GM23248 (cell line): ENCODE measurements at regions not wholly inside any gene's neighbourhood (a gene's known extent, or its start where the extent isn't known, plus 50 kb on each side); places are given as distances from the start of the nearest gene placed in this dataset.

Source experiments
- DNase-seq: peaks from one replicate; pipeline ENCODE4 v3.0.0-alpha.2; 2015
- H2AFZ ChIP-seq: fragments of 200-600 bp; sonication (generic); 2 replicates; pipeline ENCODE4 v1.6.1; 2016; ENCODE audit warnings: antibody characterized with exemption
- H3F3A ChIP-seq: fragments of 200-600 bp; sonication (generic); 2 replicates; pipeline ENCODE4 v1.6.1; 2016; ENCODE audit warnings: mild to moderate bottlenecking, antibody characterized with exemption, mixed run types; ENCODE audit not compliant: insufficient read depth
- H3K27ac ChIP-seq: fragments of 200-600 bp; sonication (generic); 2 replicates; pipeline ENCODE4 v1.5.1; 2016; ENCODE audit warnings: mild to moderate bottlenecking
- H3K27me3 ChIP-seq: fragments of 200-600 bp; sonication (generic); replicated peaks from 2 replicates; pipeline ENCODE4 v1.6.1; 2016; ENCODE audit warnings: mild to moderate bottlenecking; ENCODE audit not compliant: insufficient read depth
- H3K36me3 ChIP-seq: fragments of 200-600 bp; sonication (generic); 2 replicates; pipeline ENCODE4 v1.6.1; 2016; ENCODE audit warnings: low read depth, mild to moderate bottlenecking
- H3K4me1 ChIP-seq: fragments of 200-600 bp; sonication (generic); 2 replicates; pipeline ENCODE4 v1.6.1; 2016; ENCODE audit warnings: mild to moderate bottlenecking; ENCODE audit not compliant: insufficient read depth
- H3K4me2 ChIP-seq: fragments of 200-600 bp; sonication (generic); one replicate; pipeline ENCODE4 v1.6.1; 2016; ENCODE audit warnings: mild to moderate bottlenecking; ENCODE audit not compliant: unreplicated experiment
- H3K4me3 ChIP-seq: fragments of 200-600 bp; sonication (generic); 2 replicates; pipeline ENCODE4 v1.5.1; 2016; ENCODE audit warnings: mild to moderate bottlenecking
- H3K79me2 ChIP-seq: fragments of 200-600 bp; sonication (generic); 2 replicates; pipeline ENCODE4 v1.6.1; 2016; ENCODE audit warnings: mild to moderate bottlenecking; ENCODE audit not compliant: insufficient read depth
- H3K9ac ChIP-seq: fragments of 200-600 bp; sonication (generic); 2 replicates; pipeline ENCODE4 v1.6.1; 2016; ENCODE audit warnings: mild to moderate bottlenecking
- H3K9me2 ChIP-seq: fragments of 200-600 bp; sonication (generic); 2 replicates; pipeline ENCODE4 v1.6.1; 2016; ENCODE audit warnings: mixed run types, mild to moderate bottlenecking, moderate library complexity; ENCODE audit not compliant: insufficient read depth
- H3K9me3 ChIP-seq: fragments of 200-600 bp; sonication (generic); one replicate; pipeline ENCODE4 v1.6.1; 2017; ENCODE audit warnings: low read depth
- H4K20me1 ChIP-seq: fragments of 200-600 bp; sonication (generic); 2 replicates; pipeline ENCODE4 v1.6.0; 2016; ENCODE audit not compliant: insufficient read depth
- EZH2 ChIP-seq: fragments of 200-600 bp; sonication (generic); IDR thresholded peaks from 2 replicates; pipeline ENCODE4 v1.6.1; 2018; ENCODE audit warnings: antibody characterized with exemption, mild to moderate bottlenecking; ENCODE audit not compliant: insufficient read depth, poor library complexity, severe bottlenecking
- EZH2phosphoT487 ChIP-seq: fragments of 200-600 bp; sonication (generic); IDR thresholded peaks from 2 replicates; pipeline ENCODE4 v1.6.1; 2018; ENCODE audit warnings: antibody characterized with exemption, moderate library complexity, mild to moderate bottlenecking, low read depth; ENCODE audit not compliant: insufficient read depth
- WGBS, 2 experiments: methylation state at CpG; one replicate each; pipeline ENCODE4 v1.1.6; 2015 to 2017; ENCODE audit warnings: low lambda C conversion rate in 2 of 2, low coverage in 1 of 2; ENCODE audit errors: missing lambda C conversion rate in 2 of 2; 5-methylcytosine and 5-hydroxymethylcytosine counted together
- in situ Hi-C: fragments of 300-500 bp; cut with MboI; formaldehyde crosslinking; loops from 2 replicates; pipeline ENCODE4 v1.15.0; 2020

- no peak overlapping the region for H2AFZ ChIP-seq
- H3K4me2 ChIP-seq = no peak overlapping the region
- no peaks in the 10 kb centered on the region for H3K36me3 ChIP-seq
- H3K4me3 ChIP-seq = no peak overlapping the region
- in situ Hi-C loops = no loop called here
- no peaks in the 10 kb centered on the region for H3F3A ChIP-seq
- no peaks in the 10 kb centered on the region for H3K79me2 ChIP-seq
- no peaks in the 10 kb centered on the region for H4K20me1 ChIP-seq
- H3K9ac ChIP-seq = no peak overlapping the region
- DNase-seq = no peak
- TF ChIP-seq EZH2 (no peak), EZH2phosphoT487 (no peak)
- no peaks in the 10 kb centered on the region for H3K9me2 ChIP-seq
- WGBS, 2 experiments = 19 to 21% methylated on average over 1 of the region's 1 CpG
- no peaks in the 10 kb centered on the region for H3K9me3 ChIP-seq
- H3K4me1 ChIP-seq = no peaks in the 10 kb centered on the region
- no peak overlapping the region for H3K27ac ChIP-seq
- no peaks in the 10 kb centered on the region for H3K27me3 ChIP-seq
Measured at GRCh38 chr6:22722913-22723312, 153.5 kb downstream of the HDGFL1 start.

GRCh38 chr6:22726966-22727365 lies 157.6 kb downstream of the HDGFL1 start:
- Histone ChIP-seq H3K79me2 (no peaks in the 10 kb centered on the region), H3K9me2 (no peaks in the 10 kb centered on the region), H3K9me3 (no peaks in the 10 kb centered on the region), H3K9ac (no peak overlapping the region), H3K4me2 (no peak overlapping the region), H2AFZ (no peak overlapping the region), H3K4me3 (no peak overlapping the region), H3K27me3 (no peaks in the 10 kb centered on the region), H3F3A (no peaks in the 10 kb centered on the region), H3K4me1 (no peaks in the 10 kb centered on the region), H3K36me3 (no peaks in the 10 kb centered on the region), H3K27ac (no peak overlapping the region), H4K20me1 (no peaks in the 10 kb centered on the region)
- DNase-seq = no peak
- TF ChIP-seq EZH2phosphoT487 (no peak), EZH2 (no peak)
- WGBS, 2 experiments = 41 to 51% methylated on average over 4 of the region's 4 CpGs
- in situ Hi-C loops = no loop called here

GRCh38 chr6:22727710-22728109 lies 158.3 kb downstream of the HDGFL1 start:
- no peaks in the 10 kb centered on the region for H3K9me2 ChIP-seq
- TF ChIP-seq EZH2 (no peak), EZH2phosphoT487 (no peak)
- no peak overlapping the region for H3K27ac ChIP-seq
- WGBS, 2 experiments = 42 to 44% methylated on average over 6 of the region's 6 CpGs
- no peaks in the 10 kb centered on the region for H3K79me2 ChIP-seq
- no peaks in the 10 kb centered on the region for H3K4me1 ChIP-seq
- H3K4me2 ChIP-seq = no peak overlapping the region
- H3K4me3 ChIP-seq = no peak overlapping the region
- no peak overlapping the region for H3K9ac ChIP-seq
- no peaks in the 10 kb centered on the region for H4K20me1 ChIP-seq
- no peak overlapping the region for H2AFZ ChIP-seq
- in situ Hi-C loops = no loop called here
- H3K27me3 ChIP-seq = no peaks in the 10 kb centered on the region
- no peak for DNase-seq
- no peaks in the 10 kb centered on the region for H3K9me3 ChIP-seq
- no peaks in the 10 kb centered on the region for H3K36me3 ChIP-seq
- H3F3A ChIP-seq = no peaks in the 10 kb centered on the region

- WGBS, 2 experiments = 39 to 67% methylated on average over 3 of the region's 3 CpGs
- no peak for TF ChIP-seq EZH2
- no peak for TF ChIP-seq EZH2phosphoT487
- DNase-seq = no peak
- H3K36me3 ChIP-seq = no peaks in the 10 kb centered on the region
- no peak overlapping the region for H3K4me2 ChIP-seq
- H3K4me1 ChIP-seq = no peaks in the 10 kb centered on the region
- H3K9ac ChIP-seq = no peak overlapping the region
- H3K27ac ChIP-seq = no peak overlapping the region
- H3K9me2 ChIP-seq = no peaks in the 10 kb centered on the region
- no peak overlapping the region for H2AFZ ChIP-seq
- H3F3A ChIP-seq = no peaks in the 10 kb centered on the region
- no peaks in the 10 kb centered on the region for H3K9me3 ChIP-seq
- H4K20me1 ChIP-seq = no peaks in the 10 kb centered on the region
- H3K27me3 ChIP-seq = no peaks in the 10 kb centered on the region
- no peak overlapping the region for H3K4me3 ChIP-seq
- no peaks in the 10 kb centered on the region for H3K79me2 ChIP-seq
- in situ Hi-C loops = no loop called here
Measured at GRCh38 chr6:22732176-22732970, 163.0 kb downstream of the HDGFL1 start.
